GM23338 (cell line): ENCODE measurements at regions not wholly inside any gene's neighbourhood (a gene's known extent, or its start where the extent isn't known, plus 50 kb on each side); places are given as distances from the start of the nearest gene placed in this dataset.

Experiments used
- CREB1 ChIP-seq: fragments of 250-450 bp; sonication (Bioruptor Pico); IDR thresholded peaks from 2 replicates; pipeline ENCODE4 v1.5.0; 2020; ENCODE audit warnings: low read depth, mild to moderate bottlenecking, moderate library complexity
- CTCF ChIP-seq, 2 experiments: fragments of 200-600 bp in 1 of 2; sonication (generic) in 1 of 2; conservative IDR thresholded peaks; 2 replicates each; pipeline versions ENCODE4 v1.5.1 to v1.6.1; 2016 to 2017; ENCODE audit warnings: antibody characterized with exemption in 2 of 2, low read depth in 2 of 2, mild to moderate bottlenecking in 2 of 2, moderate library complexity in 1 of 2
- EZH2 ChIP-seq: fragments of 200-600 bp; sonication (generic); IDR thresholded peaks from one replicate; pipeline ENCODE4 v1.8.0; 2017; ENCODE audit warnings: antibody characterized with exemption, mild to moderate bottlenecking, low read depth; ENCODE audit not compliant: unreplicated experiment
- EZH2phosphoT487 ChIP-seq: fragments of 200-600 bp; sonication (generic); IDR thresholded peaks from one replicate; pipeline ENCODE4 v1.8.1; 2018; ENCODE audit warnings: antibody characterized with exemption; ENCODE audit not compliant: unreplicated experiment
- JUNB ChIP-seq: IDR thresholded peaks from one replicate; pipeline ENCODE4 v1.6.1; 2016; ENCODE audit warnings: antibody characterized with exemption; ENCODE audit not compliant: unreplicated experiment
- NANOG ChIP-seq: IDR thresholded peaks from 2 replicates; pipeline ENCODE4 v1.6.1; 2016; ENCODE audit warnings: antibody characterized with exemption, borderline replicate concordance
- POLR2AphosphoS5 ChIP-seq: IDR thresholded peaks from 2 replicates; pipeline ENCODE4 v1.6.1; 2016; ENCODE audit warnings: antibody characterized with exemption, low read depth
- REST ChIP-seq: IDR thresholded peaks from one replicate; pipeline ENCODE4 v1.6.1; 2018; ENCODE audit warnings: antibody characterized with exemption; ENCODE audit not compliant: unreplicated experiment
- STAT1 ChIP-seq: IDR thresholded peaks from one replicate; pipeline ENCODE4 v1.6.1; 2016; ENCODE audit warnings: antibody characterized with exemption; ENCODE audit not compliant: unreplicated experiment
- ZNF114 ChIP-seq: fragments of 250-450 bp; sonication (Bioruptor Pico); IDR thresholded peaks from 2 replicates; pipeline ENCODE4 v1.5.0; 2020; ENCODE audit warnings: mild to moderate bottlenecking, moderate library complexity
- ZNF331 ChIP-seq: fragments of 250-450 bp; sonication (Bioruptor Pico); IDR thresholded peaks from 2 replicates; pipeline ENCODE4 v1.5.0; 2020; ENCODE audit warnings: low read depth, mild to moderate bottlenecking, moderate library complexity
- TF ChIP-seq, protein P1 (sequence below): IDR thresholded peaks from 2 replicates; pipeline ENCODE4 v1.6.1; 2016; ENCODE audit warnings: antibody characterized with exemption
- TF ChIP-seq, protein P2 (sequence below): fragments of 250-450 bp; sonication (Bioruptor Pico); IDR thresholded peaks from 2 replicates; pipeline ENCODE4 v1.5.0; 2020; ENCODE audit warnings: mild to moderate bottlenecking, moderate library complexity

DNA sequence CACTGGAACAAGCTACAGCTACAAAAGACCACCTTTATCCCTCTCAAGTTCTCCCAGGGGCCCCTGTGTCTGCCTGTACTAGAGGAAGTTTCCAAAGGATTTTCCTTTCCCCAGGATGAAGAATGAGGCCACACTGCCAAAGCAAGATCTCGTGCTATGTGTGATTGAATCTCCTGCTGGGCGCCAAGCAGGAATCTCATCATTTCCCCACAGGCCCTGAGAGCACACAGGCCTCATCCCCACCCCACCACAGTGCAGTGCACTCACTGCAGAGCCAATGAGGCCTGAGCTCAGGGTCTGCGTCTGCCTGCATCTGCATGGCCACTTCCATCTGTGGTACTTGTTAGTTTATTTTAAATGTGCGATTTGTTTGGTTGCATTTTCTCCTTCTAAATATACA is 387.4 kb upstream of the ASIC2 start:
- no peak for TF ChIP-seq CTCF (conservative IDR thresholded peaks at IDR 0.05; ENCODE audit: low read depth in 2 of 2)
- TF ChIP-seq ZNF114 (CRISPR knock-in tag) = no peak
- TF ChIP-seq REST = no peak
- no peak for TF ChIP-seq STAT1
- TF ChIP-seq POLR2AphosphoS5 = no peak
- TF ChIP-seq CREB1 = no peak
- TF ChIP-seq EZH2phosphoT487 = no peak
- no peak for TF ChIP-seq EZH2
- TF ChIP-seq, protein P1, sequence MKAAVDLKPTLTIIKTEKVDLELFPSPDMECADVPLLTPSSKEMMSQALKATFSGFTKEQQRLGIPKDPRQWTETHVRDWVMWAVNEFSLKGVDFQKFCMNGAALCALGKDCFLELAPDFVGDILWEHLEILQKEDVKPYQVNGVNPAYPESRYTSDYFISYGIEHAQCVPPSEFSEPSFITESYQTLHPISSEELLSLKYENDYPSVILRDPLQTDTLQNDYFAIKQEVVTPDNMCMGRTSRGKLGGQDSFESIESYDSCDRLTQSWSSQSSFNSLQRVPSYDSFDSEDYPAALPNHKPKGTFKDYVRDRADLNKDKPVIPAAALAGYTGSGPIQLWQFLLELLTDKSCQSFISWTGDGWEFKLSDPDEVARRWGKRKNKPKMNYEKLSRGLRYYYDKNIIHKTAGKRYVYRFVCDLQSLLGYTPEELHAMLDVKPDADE = no peak
- no peak for TF ChIP-seq NANOG
- TF ChIP-seq JUNB = no peak
- TF ChIP-seq ZNF331 (CRISPR knock-in tag) = no peak
- TF ChIP-seq, protein P2, sequence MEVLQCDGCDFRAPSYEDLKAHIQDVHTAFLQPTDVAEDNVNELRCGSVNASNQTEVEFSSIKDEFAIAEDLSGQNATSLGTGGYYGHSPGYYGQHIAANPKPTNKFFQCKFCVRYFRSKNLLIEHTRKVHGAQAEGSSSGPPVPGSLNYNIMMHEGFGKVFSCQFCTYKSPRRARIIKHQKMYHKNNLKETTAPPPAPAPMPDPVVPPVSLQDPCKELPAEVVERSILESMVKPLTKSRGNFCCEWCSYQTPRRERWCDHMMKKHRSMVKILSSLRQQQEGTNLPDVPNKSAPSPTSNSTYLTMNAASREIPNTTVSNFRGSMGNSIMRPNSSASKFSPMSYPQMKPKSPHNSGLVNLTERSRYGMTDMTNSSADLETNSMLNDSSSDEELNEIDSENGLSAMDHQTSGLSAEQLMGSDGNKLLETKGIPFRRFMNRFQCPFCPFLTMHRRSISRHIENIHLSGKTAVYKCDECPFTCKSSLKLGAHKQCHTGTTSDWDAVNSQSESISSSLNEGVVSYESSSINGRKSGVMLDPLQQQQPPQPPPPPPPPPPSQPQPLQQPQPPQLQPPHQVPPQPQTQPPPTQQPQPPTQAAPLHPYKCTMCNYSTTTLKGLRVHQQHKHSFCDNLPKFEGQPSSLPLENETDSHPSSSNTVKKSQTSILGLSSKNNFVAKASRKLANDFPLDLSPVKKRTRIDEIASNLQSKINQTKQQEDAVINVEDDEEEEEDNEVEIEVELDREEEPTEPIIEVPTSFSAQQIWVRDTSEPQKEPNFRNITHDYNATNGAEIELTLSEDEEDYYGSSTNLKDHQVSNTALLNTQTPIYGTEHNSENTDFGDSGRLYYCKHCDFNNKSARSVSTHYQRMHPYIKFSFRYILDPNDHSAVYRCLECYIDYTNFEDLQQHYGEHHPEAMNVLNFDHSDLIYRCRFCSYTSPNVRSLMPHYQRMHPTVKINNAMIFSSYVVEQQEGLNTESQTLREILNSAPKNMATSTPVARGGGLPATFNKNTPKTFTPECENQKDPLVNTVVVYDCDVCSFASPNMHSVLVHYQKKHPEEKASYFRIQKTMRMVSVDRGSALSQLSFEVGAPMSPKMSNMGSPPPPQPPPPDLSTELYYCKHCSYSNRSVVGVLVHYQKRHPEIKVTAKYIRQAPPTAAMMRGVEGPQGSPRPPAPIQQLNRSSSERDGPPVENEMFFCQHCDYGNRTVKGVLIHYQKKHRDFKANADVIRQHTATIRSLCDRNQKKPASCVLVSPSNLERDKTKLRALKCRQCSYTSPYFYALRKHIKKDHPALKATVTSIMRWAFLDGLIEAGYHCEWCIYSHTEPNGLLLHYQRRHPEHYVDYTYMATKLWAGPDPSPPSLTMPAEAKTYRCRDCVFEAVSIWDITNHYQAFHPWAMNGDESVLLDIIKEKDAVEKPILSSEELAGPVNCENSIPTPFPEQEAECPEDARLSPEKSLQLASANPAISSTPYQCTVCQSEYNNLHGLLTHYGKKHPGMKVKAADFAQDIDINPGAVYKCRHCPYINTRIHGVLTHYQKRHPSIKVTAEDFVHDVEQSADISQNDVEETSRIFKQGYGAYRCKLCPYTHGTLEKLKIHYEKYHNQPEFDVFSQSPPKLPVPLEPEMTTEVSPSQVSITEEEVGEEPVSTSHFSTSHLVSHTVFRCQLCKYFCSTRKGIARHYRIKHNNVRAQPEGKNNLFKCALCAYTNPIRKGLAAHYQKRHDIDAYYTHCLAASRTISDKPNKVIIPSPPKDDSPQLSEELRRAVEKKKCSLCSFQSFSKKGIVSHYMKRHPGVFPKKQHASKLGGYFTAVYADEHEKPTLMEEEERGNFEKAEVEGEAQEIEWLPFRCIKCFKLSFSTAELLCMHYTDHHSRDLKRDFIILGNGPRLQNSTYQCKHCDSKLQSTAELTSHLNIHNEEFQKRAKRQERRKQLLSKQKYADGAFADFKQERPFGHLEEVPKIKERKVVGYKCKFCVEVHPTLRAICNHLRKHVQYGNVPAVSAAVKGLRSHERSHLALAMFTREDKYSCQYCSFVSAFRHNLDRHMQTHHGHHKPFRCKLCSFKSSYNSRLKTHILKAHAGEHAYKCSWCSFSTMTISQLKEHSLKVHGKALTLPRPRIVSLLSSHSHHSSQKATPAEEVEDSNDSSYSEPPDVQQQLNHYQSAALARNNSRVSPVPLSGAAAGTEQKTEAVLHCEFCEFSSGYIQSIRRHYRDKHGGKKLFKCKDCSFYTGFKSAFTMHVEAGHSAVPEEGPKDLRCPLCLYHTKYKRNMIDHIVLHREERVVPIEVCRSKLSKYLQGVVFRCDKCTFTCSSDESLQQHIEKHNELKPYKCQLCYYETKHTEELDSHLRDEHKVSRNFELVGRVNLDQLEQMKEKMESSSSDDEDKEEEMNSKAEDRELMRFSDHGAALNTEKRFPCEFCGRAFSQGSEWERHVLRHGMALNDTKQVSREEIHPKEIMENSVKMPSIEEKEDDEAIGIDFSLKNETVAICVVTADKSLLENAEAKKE (CRISPR knock-in tag) = no peak
